Peyer's patch (tissue), 4 donors: ENCODE measurements at regions not wholly inside any gene's neighbourhood (a gene's known extent, or its start where the extent isn't known, plus 50 kb on each side); places are given as distances from the start of the nearest gene placed in this dataset.

Experiments
- CTCF ChIP-seq, 6 experiments: fragments of 450-650 bp in 4 of 6; fragments of 200-600 bp in 2 of 6; sonication (generic) in 1 of 6; IDR thresholded peaks; one replicate each; pipeline ENCODE4 v1.5.1; 2017 to 2019; ENCODE audit warnings: antibody characterized with exemption in 6 of 6, mild to moderate bottlenecking in 3 of 6, moderate library complexity in 1 of 6
- POLR2A ChIP-seq, 2 donors: fragments of 450-650 bp; IDR thresholded peaks; one replicate each; pipeline ENCODE4 v1.5.1; 2017; ENCODE audit warnings: antibody characterized with exemption in 2 of 2, mild to moderate bottlenecking in 2 of 2, moderate library complexity in 2 of 2

DNA sequence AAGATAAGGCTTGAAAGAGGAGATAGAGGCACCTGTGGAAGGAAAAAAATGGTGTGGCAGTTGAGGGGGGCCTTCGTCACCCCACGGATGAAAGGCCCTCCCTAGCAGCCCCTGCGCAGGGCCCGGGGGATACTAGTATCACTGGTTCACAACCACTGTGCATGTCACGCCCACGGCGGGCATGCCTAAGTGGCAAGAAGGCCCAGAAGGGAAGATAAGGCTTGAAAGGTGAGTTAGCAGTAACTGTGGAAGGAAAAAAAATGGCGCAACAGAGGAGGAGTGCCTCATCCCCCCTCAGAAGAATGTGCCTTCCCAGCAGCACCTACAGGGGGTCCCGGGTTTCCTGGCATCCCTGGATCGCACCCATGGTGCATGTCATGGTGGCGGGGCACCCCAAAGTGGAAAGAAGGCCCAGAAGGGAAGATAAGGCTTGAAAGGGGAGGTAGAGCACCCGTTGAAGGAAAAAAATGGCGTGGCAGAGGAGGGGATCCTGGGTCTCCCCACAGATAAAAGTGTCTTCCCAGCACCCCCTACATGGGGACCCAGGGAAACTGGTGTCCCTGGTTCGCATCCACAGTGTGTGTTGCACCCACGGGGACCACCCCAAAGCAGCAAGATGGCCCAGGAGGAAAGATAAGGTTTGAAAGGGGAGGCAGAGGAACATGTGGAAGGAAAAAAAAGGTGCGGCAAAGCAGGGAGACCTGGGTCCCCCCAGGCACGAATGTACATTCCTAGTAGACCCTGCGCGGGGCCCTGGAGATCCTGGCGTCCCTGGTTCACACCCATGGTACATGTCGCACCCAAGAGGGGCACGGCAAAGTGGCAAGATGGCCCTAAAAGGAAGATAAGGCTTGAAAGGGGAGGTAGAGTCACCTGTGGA lies 279.2 kb downstream of the ALG10 start:
- no peak for TF ChIP-seq CTCF (IDR thresholded peaks at IDR 0.05)
- no peak for TF ChIP-seq POLR2A (IDR thresholded peaks at IDR 0.05)
